ENCODE measurements at regions not wholly inside any gene's neighbourhood (a gene's known extent, or its start where the extent isn't known, plus 50 kb on each side); places are given as distances from the start of the nearest gene placed in this dataset.

DNA sequence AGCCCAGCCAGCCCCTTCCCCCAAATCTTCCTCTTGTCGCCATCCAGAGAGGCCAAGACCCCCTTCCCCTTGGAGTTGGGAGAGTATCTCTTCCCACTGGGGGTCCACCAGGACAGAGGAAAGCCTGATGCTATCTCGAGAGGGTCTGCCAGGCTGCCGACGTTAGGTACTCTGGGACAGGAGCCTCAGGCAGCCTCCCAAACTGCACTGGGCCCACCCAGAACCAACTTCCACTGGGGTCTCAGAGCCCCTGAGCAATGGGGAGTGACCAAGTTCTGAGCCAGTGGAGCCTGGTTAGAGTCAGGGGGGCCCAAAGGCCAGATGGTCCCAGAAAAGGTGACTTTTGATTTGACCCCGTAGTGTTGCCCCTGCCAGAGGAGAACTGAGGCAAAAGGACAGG is 189.1 kb downstream of the INHBB start:
- H4K20me1 ChIP-seq (ENCODE audit: insufficient read depth, poor library complexity, severe bottlenecking): no peaks in the 10 kb centered on the region
- H3K27ac ChIP-seq: no peak overlapping the region
- TF ChIP-seq, protein P1, sequence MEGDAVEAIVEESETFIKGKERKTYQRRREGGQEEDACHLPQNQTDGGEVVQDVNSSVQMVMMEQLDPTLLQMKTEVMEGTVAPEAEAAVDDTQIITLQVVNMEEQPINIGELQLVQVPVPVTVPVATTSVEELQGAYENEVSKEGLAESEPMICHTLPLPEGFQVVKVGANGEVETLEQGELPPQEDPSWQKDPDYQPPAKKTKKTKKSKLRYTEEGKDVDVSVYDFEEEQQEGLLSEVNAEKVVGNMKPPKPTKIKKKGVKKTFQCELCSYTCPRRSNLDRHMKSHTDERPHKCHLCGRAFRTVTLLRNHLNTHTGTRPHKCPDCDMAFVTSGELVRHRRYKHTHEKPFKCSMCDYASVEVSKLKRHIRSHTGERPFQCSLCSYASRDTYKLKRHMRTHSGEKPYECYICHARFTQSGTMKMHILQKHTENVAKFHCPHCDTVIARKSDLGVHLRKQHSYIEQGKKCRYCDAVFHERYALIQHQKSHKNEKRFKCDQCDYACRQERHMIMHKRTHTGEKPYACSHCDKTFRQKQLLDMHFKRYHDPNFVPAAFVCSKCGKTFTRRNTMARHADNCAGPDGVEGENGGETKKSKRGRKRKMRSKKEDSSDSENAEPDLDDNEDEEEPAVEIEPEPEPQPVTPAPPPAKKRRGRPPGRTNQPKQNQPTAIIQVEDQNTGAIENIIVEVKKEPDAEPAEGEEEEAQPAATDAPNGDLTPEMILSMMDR (IDR thresholded peaks at IDR 0.05; ENCODE audit: poor library complexity): no peak
- TF ChIP-seq EZH2 (IDR thresholded peaks at IDR 0.05; ENCODE audit: borderline replicate concordance): no peak
- TF ChIP-seq EZH2phosphoT487 (IDR thresholded peaks at IDR 0.05; ENCODE audit: low read depth, severe bottlenecking, unreplicated experiment): no peak
- no peak overlapping the region for H3K4me2 ChIP-seq
- 91% methylated on average over 5 of the region's 5 CpGs for WGBS (ENCODE audit: low lambda C conversion rate, missing lambda C conversion rate)
- no peaks in the 10 kb centered on the region for H3K27me3 ChIP-seq
- H3K9me3 ChIP-seq (ENCODE audit: low read depth): no peaks in the 10 kb centered on the region
- H3K4me3 ChIP-seq: no peak overlapping the region
- no peaks in the 10 kb centered on the region for H3K9me2 ChIP-seq (replicated peaks; ENCODE audit: insufficient read depth)
- no peaks in the 10 kb centered on the region for H3K79me2 ChIP-seq
- H3K36me3 ChIP-seq (replicated peaks; ENCODE audit: insufficient read depth, low read depth): no peaks in the 10 kb centered on the region
- no peak overlapping the region for H2AFZ ChIP-seq
- DNase-seq (ENCODE audit: low spot score): no peak
- peaks cover 15% of the 10 kb centered on the region for H3K4me1 ChIP-seq (ENCODE audit: insufficient read depth)

DNA sequence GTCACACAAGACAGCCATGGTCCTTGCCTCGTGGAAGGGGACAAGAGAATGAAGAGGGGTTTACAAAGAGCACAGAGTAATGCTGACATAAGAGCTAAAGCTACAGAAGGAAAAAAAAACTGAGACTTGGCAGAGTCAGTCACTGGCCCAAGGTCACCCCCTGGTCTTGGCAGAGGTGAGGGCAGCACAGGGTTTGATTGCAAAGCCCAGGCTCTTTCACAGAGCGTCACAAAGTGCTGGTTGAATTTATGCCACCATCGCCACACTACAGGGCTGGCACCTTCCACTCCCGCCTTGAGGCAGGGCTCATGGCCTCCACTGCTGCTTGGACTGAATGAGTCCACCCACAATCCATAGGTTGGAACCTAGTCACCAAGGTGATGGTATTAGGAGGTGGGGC is 190.2 kb downstream of the INHBB start:
- no peak overlapping the region for H3K4me2 ChIP-seq
- DNase-seq (ENCODE audit: low spot score): no peak
- no peak overlapping the region for H3K27ac ChIP-seq
- TF ChIP-seq EZH2 (IDR thresholded peaks at IDR 0.05; ENCODE audit: borderline replicate concordance): no peak
- TF ChIP-seq, protein P1 (IDR thresholded peaks at IDR 0.05; ENCODE audit: poor library complexity): no peak
- TF ChIP-seq EZH2phosphoT487 (IDR thresholded peaks at IDR 0.05; ENCODE audit: low read depth, severe bottlenecking, unreplicated experiment): no peak
- H3K9me2 ChIP-seq (replicated peaks; ENCODE audit: insufficient read depth): no peaks in the 10 kb centered on the region
- H4K20me1 ChIP-seq (ENCODE audit: insufficient read depth, poor library complexity, severe bottlenecking): no peaks in the 10 kb centered on the region
- H3K27me3 ChIP-seq: no peaks in the 10 kb centered on the region
- H3K4me1 ChIP-seq (ENCODE audit: insufficient read depth): peaks cover 25% of the 10 kb centered on the region
- no peak overlapping the region for H2AFZ ChIP-seq
- H3K79me2 ChIP-seq: no peaks in the 10 kb centered on the region
- no peak overlapping the region for H3K4me3 ChIP-seq
- no peaks in the 10 kb centered on the region for H3K36me3 ChIP-seq (replicated peaks; ENCODE audit: insufficient read depth, low read depth)
- 95% methylated on average over 4 of the region's 4 CpGs for WGBS (ENCODE audit: low lambda C conversion rate, missing lambda C conversion rate)
- H3K9me3 ChIP-seq (ENCODE audit: low read depth): no peaks in the 10 kb centered on the region

DNA sequence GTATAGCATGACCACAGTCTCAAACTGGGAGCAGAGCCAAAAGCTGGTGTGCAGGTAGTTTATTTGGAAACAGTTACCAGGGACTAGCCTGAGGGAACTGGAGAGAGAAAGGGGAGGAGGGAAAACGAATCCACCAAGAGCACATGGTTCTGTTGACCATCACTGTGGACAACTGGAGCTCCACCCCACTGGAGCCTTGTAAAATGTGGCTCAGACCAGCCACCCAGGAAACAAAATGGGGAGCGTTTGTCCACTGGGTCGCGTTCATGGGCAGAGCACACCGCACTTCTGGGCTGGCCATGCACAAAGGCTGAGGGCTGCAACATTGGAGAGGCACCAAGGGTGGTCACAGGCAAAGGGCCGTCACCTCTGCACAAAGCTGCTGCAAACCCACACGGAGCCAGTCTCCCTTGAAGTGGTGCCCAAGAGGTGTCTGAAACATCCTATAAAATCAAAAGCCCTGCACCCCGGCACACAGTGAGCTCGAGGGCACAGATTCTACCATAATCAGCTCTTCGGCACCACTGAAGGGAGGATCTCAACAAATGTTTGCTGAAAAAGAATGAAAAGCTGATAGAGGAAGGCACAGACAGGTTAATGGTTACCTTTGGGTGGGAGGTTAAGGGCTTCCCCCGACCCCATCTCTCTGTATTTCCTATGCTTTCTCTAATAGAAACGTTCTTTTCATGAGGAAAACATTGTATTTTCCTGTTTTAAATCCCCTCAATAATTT is 192.9 kb downstream of the INHBB start:
- H4K20me1 ChIP-seq (ENCODE audit: insufficient read depth, poor library complexity, severe bottlenecking): no peaks in the 10 kb centered on the region
- H3K9me2 ChIP-seq (replicated peaks; ENCODE audit: insufficient read depth): no peaks in the 10 kb centered on the region
- H3K27ac ChIP-seq: peak overlapping the region; percentile 80
- H3K36me3 ChIP-seq (replicated peaks; ENCODE audit: insufficient read depth, low read depth): no peaks in the 10 kb centered on the region
- DNase-seq (ENCODE audit: low spot score): no peak
- H3K9me3 ChIP-seq (ENCODE audit: low read depth): no peaks in the 10 kb centered on the region
- H2AFZ ChIP-seq: no peak overlapping the region
- WGBS (ENCODE audit: low lambda C conversion rate, missing lambda C conversion rate): 62% methylated on average over 12 of the region's 12 CpGs
- H3K4me3 ChIP-seq: no peak overlapping the region
- TF ChIP-seq EZH2 (IDR thresholded peaks at IDR 0.05; ENCODE audit: borderline replicate concordance): no peak
- TF ChIP-seq, protein P1 (IDR thresholded peaks at IDR 0.05; ENCODE audit: poor library complexity): no peak
- no peak for TF ChIP-seq EZH2phosphoT487 (IDR thresholded peaks at IDR 0.05; ENCODE audit: low read depth, severe bottlenecking, unreplicated experiment)
- H3K4me2 ChIP-seq: no peak overlapping the region
- peaks cover 27% of the 10 kb centered on the region for H3K4me1 ChIP-seq (ENCODE audit: insufficient read depth)
- no peaks in the 10 kb centered on the region for H3K79me2 ChIP-seq
- H3K27me3 ChIP-seq: no peaks in the 10 kb centered on the region

Measured in hepatocyte (in vitro differentiated cells).